ENCODE measurements at regions not wholly inside any gene's neighbourhood (a gene's known extent, or its start where the extent isn't known, plus 50 kb on each side); places are given as distances from the start of the nearest gene placed in this dataset.
"Not testable (repeated sequence)": the region's sequence is repeated elsewhere in the genome, so short reads cannot be mapped to it uniquely, and the experiment has no call there.

DNA sequence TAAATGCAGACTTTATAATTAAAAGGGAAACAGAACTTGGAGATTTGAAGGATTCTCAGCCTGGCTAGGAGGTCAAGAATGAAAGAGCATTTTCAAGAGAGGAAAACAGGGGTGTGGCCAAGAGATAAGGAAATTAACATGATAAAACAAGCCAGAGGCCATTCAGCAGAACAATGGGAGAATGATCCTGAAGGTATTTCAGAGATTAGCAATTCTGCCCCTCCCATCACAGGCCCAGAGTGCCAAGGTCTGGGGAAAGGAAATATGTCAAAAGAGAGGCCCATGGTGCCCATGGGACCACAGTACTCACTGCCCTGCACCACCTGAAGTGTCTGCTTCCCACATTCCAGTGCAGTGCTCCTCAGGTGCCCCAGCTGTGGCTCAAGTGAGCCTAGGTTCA lies 188.5 kb upstream of the STS start:
- Mint-ChIP-seq H3K27ac (no peak overlapping the region), H3K4me1 (no peaks in the 10 kb centered on the region), H3K27me3 (no peaks in the 10 kb centered on the region), H3K9me3 (peaks cover under 1 to 13% (median 3%) of the 10 kb centered on the region in 3 donors), H3K36me3 (peaks cover 3% of the 10 kb centered on the region), H3K4me3 (no peak overlapping the region)
- Histone ChIP-seq H3K27me3 (replicated peaks in 1 of 2; ENCODE audit: control insufficient read depth in 2 of 2, extremely low read depth in 1 of 2, insufficient read depth in 2 of 2, low read length in 1 of 2) (no peaks in the 10 kb centered on the region), H3K4me1 (ENCODE audit: control insufficient read depth in 1 of 2, extremely low read depth in 1 of 2, insufficient read depth in 2 of 2, low read length in 2 of 2) (no peaks in the 10 kb centered on the region), H3K27ac (ENCODE audit: low read length) (no peak overlapping the region), H3K36me3 (ENCODE audit: control insufficient read depth in 2 of 2, extremely low read depth in 1 of 2, insufficient read depth in 1 of 2, low read length in 1 of 2) (peaks cover 0 to 4% of the 10 kb centered on the region in 2 donors), H3K9me3 (no peaks in the 10 kb centered on the region), H3K4me3 (ENCODE audit: control insufficient read depth in 1 of 2, extremely low read depth in 1 of 2, low read length in 1 of 2) (no peak overlapping the region)
- ATAC-seq (replicated peaks in 1 of 4) (no peak), DNase-seq (no peak)
- CTCF ChIA-PET = no interaction called here
- POLR2A ChIA-PET = no interaction called here

DNA sequence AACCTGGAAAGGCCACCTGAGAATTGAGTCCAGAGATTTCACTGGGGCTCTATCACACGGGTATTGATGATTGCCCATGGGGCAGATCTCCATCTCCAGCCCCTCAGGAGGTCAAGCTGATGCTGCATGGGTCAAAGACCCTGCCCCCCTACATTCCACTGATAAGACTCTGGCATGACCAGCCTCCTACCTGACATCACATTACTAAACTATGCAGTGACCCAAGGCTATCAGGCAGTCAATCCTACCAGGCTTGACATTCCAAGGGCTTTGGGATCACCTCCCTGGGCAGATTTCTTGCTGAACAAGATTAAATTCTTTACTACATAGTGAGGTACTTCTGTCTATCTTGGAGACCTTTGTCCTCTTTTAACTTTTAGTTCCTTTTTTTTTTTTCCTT lies 192.7 kb upstream of the STS start:
- ChIA-PET CTCF (no interaction called here), POLR2A (no interaction called here)
- ATAC-seq (replicated peaks in 1 of 4) = no peak
- H3K27me3 Mint-ChIP-seq = no peaks in the 10 kb centered on the region
- no peaks in the 10 kb centered on the region for H3K36me3 ChIP-seq (ENCODE audit: control insufficient read depth in 2 of 2, extremely low read depth in 1 of 2, insufficient read depth in 1 of 2, low read length in 1 of 2)
- peaks cover 3% of the 10 kb centered on the region for H3K36me3 Mint-ChIP-seq
- no peaks in the 10 kb centered on the region for H3K4me1 ChIP-seq (ENCODE audit: control insufficient read depth in 1 of 2, extremely low read depth in 1 of 2, insufficient read depth in 2 of 2, low read length in 2 of 2)
- no peak overlapping the region for H3K4me3 ChIP-seq (ENCODE audit: control insufficient read depth in 1 of 2, extremely low read depth in 1 of 2, low read length in 1 of 2)
- no peak overlapping the region for H3K4me3 Mint-ChIP-seq
- no CpG with 5 or more reads among the region's 1 CpG for WGBS (ENCODE audit: insufficient coverage)
- no peaks in the 10 kb centered on the region for H3K4me1 Mint-ChIP-seq
- H3K9me3 Mint-ChIP-seq = peaks cover 7 to 12% (median 8%) of the 10 kb centered on the region in 3 donors
- no peak overlapping the region for H3K27ac Mint-ChIP-seq
- H3K27me3 ChIP-seq (replicated peaks in 1 of 2; ENCODE audit: control insufficient read depth in 2 of 2, extremely low read depth in 1 of 2, insufficient read depth in 2 of 2, low read length in 1 of 2) = no peaks in the 10 kb centered on the region
- no peak overlapping the region for H3K27ac ChIP-seq (ENCODE audit: low read length)
- no peaks in the 10 kb centered on the region for H3K9me3 ChIP-seq
- no peak for DNase-seq

DNA sequence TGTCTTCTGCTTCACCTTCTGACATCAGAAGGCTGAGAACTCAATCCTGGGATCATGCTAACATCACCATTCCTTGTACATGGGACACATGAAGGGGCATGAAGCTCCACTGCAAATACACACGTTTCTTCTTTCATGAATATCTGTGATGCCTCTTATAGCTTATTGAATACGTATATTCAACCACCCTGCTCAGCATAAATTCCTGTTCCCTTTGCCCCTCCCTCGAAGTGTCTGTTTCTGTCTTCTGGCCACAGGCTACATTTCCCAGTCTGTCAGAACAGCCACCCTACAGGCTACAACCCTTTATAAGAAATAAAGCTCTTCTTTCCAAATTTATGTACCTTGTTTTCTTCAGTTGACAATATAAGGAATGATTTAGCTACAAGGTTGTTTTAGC lies 201.3 kb upstream of the STS start:
- Mint-ChIP-seq H3K4me3 (no peak overlapping the region), H3K4me1 (no peaks in the 10 kb centered on the region), H3K27ac (no peak overlapping the region), H3K9me3 (peaks cover 3 to 7% (median 4%) of the 10 kb centered on the region in 3 donors), H3K27me3 (no peaks in the 10 kb centered on the region), H3K36me3 (no peaks in the 10 kb centered on the region)
- CTCF ChIA-PET = no interaction called here
- Histone ChIP-seq H3K4me3 (ENCODE audit: control insufficient read depth in 1 of 2, extremely low read depth in 1 of 2, low read length in 1 of 2) (no peak overlapping the region), H3K4me1 (ENCODE audit: control insufficient read depth in 1 of 2, extremely low read depth in 1 of 2, insufficient read depth in 2 of 2, low read length in 2 of 2) (no peaks in the 10 kb centered on the region), H3K27ac (ENCODE audit: low read length) (no peak overlapping the region), H3K36me3 (ENCODE audit: control insufficient read depth in 2 of 2, extremely low read depth in 1 of 2, insufficient read depth in 1 of 2, low read length in 1 of 2) (no peaks in the 10 kb centered on the region), H3K9me3 (no peaks in the 10 kb centered on the region), H3K27me3 (replicated peaks in 1 of 2; ENCODE audit: control insufficient read depth in 2 of 2, extremely low read depth in 1 of 2, insufficient read depth in 2 of 2, low read length in 1 of 2) (no peaks in the 10 kb centered on the region)
- no peak for ATAC-seq (replicated peaks in 1 of 4)
- WGBS (ENCODE audit: insufficient coverage) = no CpG with 5 or more reads among the region's 3 CpGs
- DNase-seq = no peak
- POLR2A ChIA-PET = no interaction called here

DNA sequence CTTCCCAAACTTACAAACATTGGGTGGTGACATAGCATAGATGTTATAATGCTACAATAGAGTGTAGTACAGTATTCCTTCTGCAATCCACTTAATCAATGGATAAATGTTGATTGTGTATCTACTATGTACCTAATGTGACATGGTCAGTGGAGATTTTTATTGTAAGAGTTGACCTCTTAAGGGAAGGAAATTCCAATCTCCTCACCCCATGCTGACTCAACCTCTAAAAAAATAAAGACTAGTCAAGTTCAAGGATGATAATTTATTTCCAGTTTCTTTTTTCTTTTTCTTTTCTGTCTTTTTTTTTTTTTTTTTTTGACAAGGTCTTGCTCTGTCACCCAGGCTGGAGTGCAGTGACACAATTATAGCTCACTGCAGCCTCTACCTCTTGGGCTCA lies 206.5 kb upstream of the STS start:
- no peaks in the 10 kb centered on the region for H3K9me3 ChIP-seq
- Mint-ChIP-seq H3K4me3 (no peak overlapping the region), H3K36me3 (no peaks in the 10 kb centered on the region), H3K27ac (no peak overlapping the region), H3K9me3 (no peaks in the 10 kb centered on the region), H3K27me3 (no peaks in the 10 kb centered on the region), H3K4me1 (no peaks in the 10 kb centered on the region)
- no peak overlapping the region for H3K27ac ChIP-seq (ENCODE audit: low read length)
- ChIA-PET CTCF (no interaction called here), POLR2A (no interaction called here)
- H3K4me1 ChIP-seq (ENCODE audit: control insufficient read depth in 1 of 2, extremely low read depth in 1 of 2, insufficient read depth in 2 of 2, low read length in 2 of 2) = no peaks in the 10 kb centered on the region
- H3K4me3 ChIP-seq (ENCODE audit: control insufficient read depth in 1 of 2, extremely low read depth in 1 of 2, low read length in 1 of 2) = no peak overlapping the region
- H3K27me3 ChIP-seq (replicated peaks in 1 of 2; ENCODE audit: control insufficient read depth in 2 of 2, extremely low read depth in 1 of 2, insufficient read depth in 2 of 2, low read length in 1 of 2) = no peaks in the 10 kb centered on the region
- ATAC-seq (replicated peaks in 1 of 4) (no peak), DNase-seq (no peak)
- H3K36me3 ChIP-seq (ENCODE audit: control insufficient read depth in 2 of 2, extremely low read depth in 1 of 2, insufficient read depth in 1 of 2, low read length in 1 of 2) = no peaks in the 10 kb centered on the region

DNA sequence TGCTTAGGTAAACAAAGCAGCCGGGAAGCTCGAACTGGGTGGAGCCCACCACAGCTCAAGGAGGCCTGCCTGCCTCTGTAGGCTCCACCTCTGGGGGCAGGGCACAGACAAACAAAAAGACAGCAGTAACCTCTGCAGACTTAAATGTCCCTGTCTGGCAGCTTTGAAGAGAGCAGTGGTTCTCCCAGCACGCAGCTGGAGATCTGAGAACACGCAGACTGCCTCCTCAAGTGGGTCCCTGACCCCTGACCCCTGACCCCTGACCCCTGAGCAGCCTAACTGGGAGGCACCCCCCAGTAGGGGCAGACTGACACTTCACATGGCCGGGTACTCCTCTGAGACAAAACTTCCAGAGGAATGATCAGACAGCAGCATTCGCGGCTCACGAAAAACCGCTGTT lies 214.6 kb upstream of the STS start:
- H3K36me3 ChIP-seq (ENCODE audit: control insufficient read depth in 2 of 2, extremely low read depth in 1 of 2, insufficient read depth in 1 of 2, low read length in 1 of 2); H3K27me3 ChIP-seq (replicated peaks in 1 of 2; ENCODE audit: control insufficient read depth in 2 of 2, extremely low read depth in 1 of 2, insufficient read depth in 2 of 2, low read length in 1 of 2); ATAC-seq (replicated peaks in 1 of 4); H3K27ac ChIP-seq (ENCODE audit: low read length); H3K4me3 Mint-ChIP-seq; H3K27me3 Mint-ChIP-seq; H3K4me1 ChIP-seq (ENCODE audit: control insufficient read depth in 1 of 2, extremely low read depth in 1 of 2, insufficient read depth in 2 of 2, low read length in 2 of 2); H3K27ac Mint-ChIP-seq; H3K36me3 Mint-ChIP-seq; H3K9me3 Mint-ChIP-seq; H3K4me1 Mint-ChIP-seq; DNase-seq; POLR2A ChIA-PET; H3K4me3 ChIP-seq (ENCODE audit: control insufficient read depth in 1 of 2, extremely low read depth in 1 of 2, low read length in 1 of 2); CTCF ChIA-PET; H3K9me3 ChIP-seq: not testable (repeated sequence)
- WGBS (ENCODE audit: insufficient coverage) = no CpG with 5 or more reads among the region's 9 CpGs

DNA sequence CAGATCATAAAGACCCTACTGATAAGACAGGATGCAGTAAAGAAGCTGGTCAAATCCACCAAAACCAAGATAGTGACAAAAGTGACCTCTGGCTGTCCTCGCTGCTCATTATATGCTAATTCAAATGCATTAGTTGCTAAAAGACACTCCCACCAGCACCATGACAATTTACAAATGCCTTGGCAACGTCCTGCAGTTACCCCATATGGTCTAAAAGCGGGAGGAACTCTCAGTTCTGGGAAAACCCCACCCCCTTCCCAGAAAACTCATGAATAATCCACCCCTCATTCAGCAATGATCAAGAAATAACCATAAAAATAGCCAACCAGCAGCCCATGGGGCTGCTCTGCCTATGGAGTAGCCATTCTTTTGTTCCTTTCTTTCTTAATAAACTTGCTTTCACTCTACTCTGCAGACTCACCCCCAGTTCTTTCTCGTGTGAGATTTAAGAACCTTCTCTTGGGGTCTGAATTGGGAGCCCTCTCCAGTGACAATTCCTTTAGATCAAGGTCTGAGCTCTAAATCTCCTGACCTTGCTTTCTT lies 217.1 kb upstream of the STS start:
- Mint-ChIP-seq H3K4me3 (no peak overlapping the region), H3K27me3 (peaks cover 0 to 4% of the 10 kb centered on the region in 2 donors), H3K36me3 (no peaks in the 10 kb centered on the region), H3K9me3 (no peaks in the 10 kb centered on the region), H3K4me1 (no peaks in the 10 kb centered on the region), H3K27ac (no peak overlapping the region)
- Histone ChIP-seq H3K9me3 (no peaks in the 10 kb centered on the region), H3K4me1 (ENCODE audit: control insufficient read depth in 1 of 2, extremely low read depth in 1 of 2, insufficient read depth in 2 of 2, low read length in 2 of 2) (no peaks in the 10 kb centered on the region), H3K27ac (ENCODE audit: low read length) (no peak overlapping the region), H3K27me3 (replicated peaks in 1 of 2; ENCODE audit: control insufficient read depth in 2 of 2, extremely low read depth in 1 of 2, insufficient read depth in 2 of 2, low read length in 1 of 2) (no peaks in the 10 kb centered on the region), H3K36me3 (ENCODE audit: control insufficient read depth in 2 of 2, extremely low read depth in 1 of 2, insufficient read depth in 1 of 2, low read length in 1 of 2) (no peaks in the 10 kb centered on the region), H3K4me3 (ENCODE audit: control insufficient read depth in 1 of 2, extremely low read depth in 1 of 2, low read length in 1 of 2) (no peak overlapping the region)
- ChIA-PET POLR2A (no interaction called here), CTCF (no interaction called here)
- ATAC-seq (replicated peaks in 1 of 4) (no peak), DNase-seq (no peak)
- 40% methylated on average over 1 of the region's 4 CpGs for WGBS (ENCODE audit: insufficient coverage)

DNA sequence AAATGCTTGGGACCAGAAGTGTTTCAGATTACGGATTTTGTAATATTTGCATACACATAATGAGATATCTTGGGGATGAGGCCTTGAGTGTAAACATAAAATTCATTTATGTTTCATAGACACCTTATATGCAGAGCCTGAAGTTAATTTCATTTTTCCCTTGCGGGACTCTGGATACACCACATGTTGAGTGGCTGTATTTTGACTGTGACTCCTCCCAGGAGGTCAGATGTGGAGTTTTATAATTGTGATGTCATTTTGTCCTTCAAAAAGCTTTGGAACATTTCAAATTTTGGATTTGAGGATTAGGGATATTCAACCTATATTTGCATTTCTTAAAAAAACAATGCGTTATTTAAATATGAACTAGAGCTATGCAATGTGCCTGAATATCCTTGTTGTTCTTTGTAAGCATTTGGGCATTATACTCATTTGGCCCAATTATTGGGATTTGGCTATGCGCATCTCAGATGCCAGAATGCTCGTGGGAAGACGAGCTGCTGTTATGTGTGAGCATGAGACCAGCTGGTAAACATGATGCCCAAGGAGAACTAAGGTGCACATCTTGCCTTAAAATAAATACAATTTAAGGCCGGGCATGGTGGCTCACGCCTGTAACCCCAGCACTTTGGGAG lies 223.0 kb upstream of the STS start:
- no peak overlapping the region for H3K4me3 Mint-ChIP-seq
- Histone ChIP-seq H3K4me1 (ENCODE audit: control insufficient read depth in 1 of 2, extremely low read depth in 1 of 2, insufficient read depth in 2 of 2, low read length in 2 of 2) (no peaks in the 10 kb centered on the region), H3K27me3 (replicated peaks in 1 of 2; ENCODE audit: control insufficient read depth in 2 of 2, extremely low read depth in 1 of 2, insufficient read depth in 2 of 2, low read length in 1 of 2) (no peaks in the 10 kb centered on the region), H3K36me3 (ENCODE audit: control insufficient read depth in 2 of 2, extremely low read depth in 1 of 2, insufficient read depth in 1 of 2, low read length in 1 of 2) (no peaks in the 10 kb centered on the region), H3K4me3 (ENCODE audit: control insufficient read depth in 1 of 2, extremely low read depth in 1 of 2, low read length in 1 of 2) (no peak overlapping the region), H3K27ac (ENCODE audit: low read length) (no peak overlapping the region), H3K9me3 (no peaks in the 10 kb centered on the region)
- ATAC-seq (replicated peaks in 1 of 4) (no peak), DNase-seq (no peak)
- ChIA-PET CTCF (no interaction called here), POLR2A (no interaction called here)
- H3K27me3 Mint-ChIP-seq = peaks cover 0 to 4% of the 10 kb centered on the region in 2 donors
- no peaks in the 10 kb centered on the region for H3K9me3 Mint-ChIP-seq
- H3K27ac Mint-ChIP-seq = no peak overlapping the region
- H3K36me3 Mint-ChIP-seq = no peaks in the 10 kb centered on the region
- 100% methylated on average over 1 of the region's 8 CpGs for WGBS (ENCODE audit: insufficient coverage)
- H3K4me1 Mint-ChIP-seq = no peaks in the 10 kb centered on the region
